OCI-LY7 (cell line): ENCODE measurements at regions not wholly inside any gene's neighbourhood (a gene's known extent, or its start where the extent isn't known, plus 50 kb on each side); places are given as distances from the start of the nearest gene placed in this dataset.
A peak's percentile ranks its signal among the peaks of the same experiment; 100 is the strongest.

ENCODE experiments used
- BruUV-seq: library from RNA; stranded (reverse); fragments of 400-500 nt; replicated peaks from 2 replicates; lab custom pipeline; 2021; lab: Mats Ljungman, UMichigan
- CTCF ChIA-PET: fragments of 300-600 bp; sonication (Branson Sonifier 250); formaldehyde crosslinking; loops from one replicate; lab custom pipeline; 2022; ENCODE audit warnings: antibody characterized with exemption; ENCODE audit not compliant: unreplicated experiment; lab: Charles Lee
- POLR2A ChIA-PET: fragments of 300-600 bp; sonication (Branson Sonifier 250); formaldehyde crosslinking; loops from one replicate; lab custom pipeline; 2022; ENCODE audit warnings: antibody characterized with exemption; lab: Charles Lee
- DNase-seq: peaks from one replicate; pipeline ENCODE4 v3.0.0-alpha.2; 2015; ENCODE audit warnings: low spot score
- H2AFZ ChIP-seq: fragments of 200-600 bp; sonication (generic), shearing (Covaris generic); 2 replicates; pipeline ENCODE4 v1.6.1; 2014; ENCODE audit warnings: mild to moderate bottlenecking, antibody characterized with exemption, low read length, moderate library complexity
- H3K27ac ChIP-seq: fragments of 200-600 bp; sonication (generic); 2 replicates; pipeline ENCODE4 v1.5.1; 2014; ENCODE audit warnings: mixed run types, low read depth, mild to moderate bottlenecking, moderate library complexity, low read length, inconsistent platforms; ENCODE audit not compliant: poor library complexity, severe bottlenecking
- H3K36me3 ChIP-seq: fragments of 200-600 bp; sonication (generic); 2 replicates; pipeline ENCODE4 v1.6.1; 2014; ENCODE audit warnings: mild to moderate bottlenecking, antibody characterized with exemption, low read length, moderate library complexity, mixed read lengths; ENCODE audit not compliant: insufficient read depth
- H3K4me1 ChIP-seq: fragments of 200-600 bp; sonication (generic); 2 replicates; pipeline ENCODE4 v1.5.1; 2014; ENCODE audit warnings: mild to moderate bottlenecking, low read length; ENCODE audit not compliant: insufficient read depth, poor library complexity, severe bottlenecking
- H3K4me2 ChIP-seq: fragments of 200-600 bp; sonication (generic); 2 replicates; pipeline ENCODE4 v1.6.1; 2014; ENCODE audit warnings: mild to moderate bottlenecking, low read length
- H3K4me3 ChIP-seq: fragments of 200-600 bp; sonication (generic); 2 replicates; pipeline ENCODE4 v1.5.1; 2014; ENCODE audit warnings: mild to moderate bottlenecking, low read depth, low read length; ENCODE audit not compliant: poor library complexity, severe bottlenecking
- H3K79me2 ChIP-seq: fragments of 200-600 bp; sonication (generic); 2 replicates; pipeline ENCODE4 v1.6.1; 2016; ENCODE audit warnings: low read depth, mild to moderate bottlenecking, low read length, moderate library complexity, mixed read lengths; ENCODE audit not compliant: insufficient read depth
- H3K9me2 ChIP-seq: fragments of 200-600 bp; sonication (generic); 2 replicates; pipeline ENCODE4 v1.6.1; 2016; ENCODE audit warnings: mild to moderate bottlenecking, low read length, mixed read lengths; ENCODE audit not compliant: insufficient read depth
- H3K9me3 ChIP-seq: fragments of 200-600 bp; sonication (generic); 2 replicates; pipeline ENCODE4 v1.6.1; 2014; ENCODE audit warnings: mild to moderate bottlenecking, mixed run types, low read length, mixed read lengths
- H4K20me1 ChIP-seq: fragments of 200-600 bp; sonication (generic); 2 replicates; pipeline ENCODE4 v1.6.1; 2014; ENCODE audit warnings: mild to moderate bottlenecking, antibody characterized with exemption, low read length, moderate library complexity, mixed read lengths; ENCODE audit not compliant: insufficient read depth
- CTCF ChIP-seq: fragments of 200-600 bp; sonication (generic); conservative IDR thresholded peaks from 2 replicates; pipeline ENCODE4 v1.5.1; 2014; ENCODE audit warnings: mild to moderate bottlenecking, antibody characterized with exemption, low read length, moderate library complexity, mixed read lengths
- EZH2phosphoT487 ChIP-seq: fragments of 200-600 bp; sonication (generic); IDR thresholded peaks from 2 replicates; pipeline ENCODE4 v1.6.1; 2018; ENCODE audit warnings: low read depth, borderline replicate concordance, mild to moderate bottlenecking, mixed run types, antibody characterized with exemption, low read length, moderate library complexity, mixed read lengths
- intact Hi-C: fragments of 100-400 bp; cut with micrococcal nuclease; formaldehyde crosslinking; loops from one replicate; pipeline ENCODE4 v1.10.0; 2022; ENCODE audit not compliant: unreplicated experiment

DNA sequence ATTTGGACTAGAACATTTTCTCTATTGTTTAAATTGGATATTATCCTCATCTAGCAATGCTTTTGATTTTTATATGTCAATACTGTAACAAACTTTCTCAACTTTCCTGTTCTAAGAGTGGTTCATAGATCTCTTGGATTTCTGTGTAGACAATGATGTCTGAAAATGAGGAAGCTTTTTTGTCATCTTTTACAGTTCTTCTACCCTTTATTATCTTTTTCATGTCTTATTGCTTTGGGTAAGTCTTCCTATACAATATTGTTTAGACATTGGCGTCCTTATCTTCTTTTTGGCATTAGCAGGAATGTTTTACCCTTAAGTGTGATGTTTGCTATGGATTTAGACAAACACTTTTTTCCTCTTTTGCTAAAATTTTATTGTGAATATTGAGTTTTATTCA is 91.5 kb upstream of the MTHFD1L start:
- H4K20me1 ChIP-seq = no peaks in the 10 kb centered on the region
- DNase-seq = no peak
- ChIA-PET POLR2A (interaction anchor here (1.1 to 1.7 kb wide), 2 partner anchors 9 to 14 kb away, joined by 3 read pairs; no protein-coding TSS in a partner anchor), CTCF (no interaction called here)
- TF ChIP-seq CTCF (no peak), EZH2phosphoT487 (no peak)
- H3K27ac ChIP-seq = no peak overlapping the region
- intact Hi-C loops = no loop called here
- no peaks in the 10 kb centered on the region for H3K9me2 ChIP-seq
- BruUV-seq = no TSS peak
- no peak overlapping the region for H2AFZ ChIP-seq
- no peaks in the 10 kb centered on the region for H3K79me2 ChIP-seq
- H3K9me3 ChIP-seq = peaks cover 9% of the 10 kb centered on the region
- no peak overlapping the region for H3K4me2 ChIP-seq
- H3K36me3 ChIP-seq = no peaks in the 10 kb centered on the region; the same call in 1 of the 2 replicates
- H3K4me3 ChIP-seq = no peak overlapping the region
- no peaks in the 10 kb centered on the region for H3K4me1 ChIP-seq

DNA sequence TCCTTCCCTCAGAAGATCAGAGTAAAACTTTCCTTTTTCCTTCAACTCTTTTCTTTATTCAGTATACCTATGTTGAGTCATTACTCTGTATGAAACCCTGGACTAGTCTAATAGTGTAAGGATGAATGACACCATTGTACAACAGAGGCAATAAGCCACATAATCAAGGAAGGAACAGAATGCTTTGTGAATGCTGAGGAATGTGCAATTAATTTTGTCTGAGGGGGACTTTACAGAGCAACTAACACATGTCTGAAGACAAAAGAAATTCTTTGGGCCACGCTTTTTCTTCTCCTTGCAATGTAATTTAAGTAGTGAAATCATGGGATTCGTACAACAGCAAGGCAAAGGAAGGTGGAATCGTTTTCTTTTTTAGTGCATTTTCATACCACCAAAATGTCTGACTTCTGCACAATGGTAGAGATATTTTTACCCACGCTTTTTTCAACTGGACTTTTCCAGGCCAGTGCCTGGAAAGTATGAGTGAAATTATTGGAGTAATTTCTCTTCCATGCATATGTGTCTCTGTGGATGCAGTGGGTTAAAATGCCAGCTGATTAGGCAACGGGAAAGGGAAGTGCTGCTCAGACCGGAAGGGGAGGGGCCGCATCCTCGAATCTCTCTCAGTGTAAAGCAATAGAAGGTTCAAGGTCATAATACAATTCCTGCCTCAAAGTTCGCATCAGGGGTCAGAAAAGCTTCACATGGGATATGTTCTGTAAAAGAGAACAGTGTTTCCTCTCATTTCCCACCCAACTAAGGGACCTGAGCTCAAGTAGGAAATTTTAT is 89.9 kb upstream of the MTHFD1L start:
- Histone ChIP-seq H2AFZ (no peak overlapping the region), H3K9me2 (no peaks in the 10 kb centered on the region), H3K4me3 (no peak overlapping the region), H3K27ac (no peak overlapping the region), H4K20me1 (no peaks in the 10 kb centered on the region), H3K9me3 (peaks cover 9% of the 10 kb centered on the region), H3K4me2 (no peak overlapping the region), H3K79me2 (no peaks in the 10 kb centered on the region), H3K4me1 (no peaks in the 10 kb centered on the region), H3K36me3 (no peaks in the 10 kb centered on the region; the same call in 1 of the 2 replicates)
- TF ChIP-seq EZH2phosphoT487 = no peak
- TF ChIP-seq CTCF = no peak
- intact Hi-C loops = no loop called here
- POLR2A ChIA-PET = interaction anchor here (0.6 to 0.9 kb wide), 2 partner anchors 9 to 81 kb away, joined by 3 to 5 read pairs; no protein-coding TSS in a partner anchor
- TSS peak; percentile 38 for BruUV-seq
- no peak for DNase-seq
- CTCF ChIA-PET = no interaction called here

GRCh38 chr6:150777736-150778135 is 87.8 kb upstream of the MTHFD1L start:
- Histone ChIP-seq H3K79me2 (no peaks in the 10 kb centered on the region), H3K9me2 (no peaks in the 10 kb centered on the region), H3K4me1 (no peaks in the 10 kb centered on the region), H3K9me3 (peaks cover 9% of the 10 kb centered on the region), H3K4me2 (no peak overlapping the region), H3K27ac (no peak overlapping the region), H2AFZ (no peak overlapping the region), H3K4me3 (no peak overlapping the region), H3K36me3 (no peaks in the 10 kb centered on the region; the same call in 1 of the 2 replicates), H4K20me1 (no peaks in the 10 kb centered on the region)
- intact Hi-C loops = no loop called here
- ChIA-PET POLR2A (interaction anchor here (0.6 to 1.2 kb wide), 2 partner anchors 11 to 549 kb away, joined by 3 read pairs; no protein-coding TSS in a partner anchor), CTCF (no interaction called here)
- no peak for DNase-seq
- no TSS peak for BruUV-seq
- TF ChIP-seq CTCF (no peak), EZH2phosphoT487 (no peak)
